ENCODE measurements at regions not wholly inside any gene's neighbourhood (a gene's known extent, or its start where the extent isn't known, plus 50 kb on each side); places are given as distances from the start of the nearest gene placed in this dataset.

- Histone ChIP-seq H3K27ac (no peak overlapping the region), H3K36me3 (no peaks in the 10 kb centered on the region), H3K4me3 (no peak overlapping the region), H3K9me3 (no peaks in the 10 kb centered on the region), H3K27me3 (no peaks in the 10 kb centered on the region), H3K4me1 (no peaks in the 10 kb centered on the region)
- DNase-seq (ENCODE audit: low spot score) = no peak
- TF ChIP-seq CTCF (IDR thresholded peaks at IDR 0.05) = no peak
Observed at GRCh38 chr13:30816736-30817135, 81.4 kb downstream of the ALOX5AP start.

- TF ChIP-seq CTCF (IDR thresholded peaks at IDR 0.05) = no peak
- Histone ChIP-seq H3K4me1 (no peaks in the 10 kb centered on the region), H3K36me3 (no peaks in the 10 kb centered on the region), H3K27me3 (no peaks in the 10 kb centered on the region), H3K27ac (no peak overlapping the region), H3K4me3 (no peak overlapping the region), H3K9me3 (no peaks in the 10 kb centered on the region)
- peak; percentile 83 for DNase-seq (ENCODE audit: low spot score)
Observed at GRCh38 chr13:30818323-30818960, 83.1 kb downstream of the ALOX5AP start.

DNA sequence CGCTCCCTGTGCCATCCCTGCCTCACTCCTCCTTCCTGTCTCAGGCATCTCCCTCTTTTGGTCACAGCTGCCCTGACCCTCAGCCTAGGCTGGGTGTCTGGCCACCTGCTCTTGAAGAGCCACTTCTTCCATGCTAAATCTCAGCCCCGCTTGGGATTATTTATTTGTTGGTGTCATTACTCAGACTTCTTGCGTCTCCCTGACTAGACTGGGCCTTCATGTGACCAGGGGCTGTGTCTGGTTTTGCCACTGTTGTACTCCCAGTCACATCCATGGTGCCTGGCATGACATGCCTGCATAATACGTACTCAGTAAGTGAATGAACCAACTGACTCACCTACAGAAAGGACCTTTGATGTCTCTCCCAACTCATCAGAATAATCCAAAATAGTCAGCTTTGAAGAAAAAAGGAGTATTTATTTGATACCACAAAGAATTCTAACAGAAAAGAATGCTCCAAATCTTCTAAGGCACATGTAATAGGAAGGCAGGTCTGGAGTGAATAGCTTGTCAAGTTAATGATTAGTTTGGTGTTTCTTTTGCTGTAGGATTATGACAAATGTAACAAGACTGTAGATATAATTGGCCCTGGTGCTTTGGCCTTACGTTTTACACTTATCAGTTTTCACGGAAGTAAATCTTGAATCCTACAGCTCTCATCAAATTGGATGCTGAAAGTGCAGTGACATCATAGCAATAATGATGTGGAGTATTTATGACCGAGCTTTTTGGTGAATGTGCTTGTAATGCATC is 84.0 kb downstream of the ALOX5AP start:
- no peaks in the 10 kb centered on the region for H3K36me3 ChIP-seq
- no peaks in the 10 kb centered on the region for H3K4me1 ChIP-seq
- no peak overlapping the region for H3K27ac ChIP-seq
- TF ChIP-seq CTCF (IDR thresholded peaks at IDR 0.05) = no peak
- H3K27me3 ChIP-seq = no peaks in the 10 kb centered on the region
- H3K9me3 ChIP-seq = no peaks in the 10 kb centered on the region
- no peak overlapping the region for H3K4me3 ChIP-seq
- DNase-seq (ENCODE audit: low spot score) = no peak

- no peak for DNase-seq (ENCODE audit: low spot score)
- Histone ChIP-seq H3K4me1 (no peaks in the 10 kb centered on the region), H3K9me3 (no peaks in the 10 kb centered on the region), H3K27ac (no peak overlapping the region), H3K4me3 (no peak overlapping the region), H3K36me3 (no peaks in the 10 kb centered on the region), H3K27me3 (no peaks in the 10 kb centered on the region)
- no peak for TF ChIP-seq CTCF (IDR thresholded peaks at IDR 0.05)
Observed at GRCh38 chr13:30821421-30821820, 84.7 kb upstream of the MEDAG start.

DNA sequence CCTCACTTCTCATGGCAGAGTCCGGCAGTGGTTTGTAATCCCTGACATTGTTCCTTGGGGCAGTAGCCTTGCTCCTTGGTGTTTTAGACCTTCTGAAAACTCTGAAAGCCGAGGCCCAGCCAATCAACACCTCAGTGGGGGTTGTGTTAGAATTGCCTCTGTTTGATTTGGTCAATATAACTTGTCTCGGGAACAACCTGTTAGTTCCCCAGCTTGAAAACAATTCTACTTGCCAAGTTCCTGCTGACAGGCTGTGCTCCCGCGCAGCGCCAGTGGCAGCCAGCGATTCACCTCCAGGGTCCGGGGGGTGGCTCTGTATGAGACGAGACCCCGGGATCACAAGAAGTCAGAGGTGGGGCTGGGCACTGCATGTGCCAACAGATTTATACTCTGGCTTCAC is 81.4 kb upstream of the MEDAG start:
- Histone ChIP-seq H3K9me3 (no peaks in the 10 kb centered on the region), H3K4me3 (no peak overlapping the region), H3K27me3 (no peaks in the 10 kb centered on the region), H3K36me3 (no peaks in the 10 kb centered on the region), H3K4me1 (no peaks in the 10 kb centered on the region), H3K27ac (no peak overlapping the region)
- DNase-seq (ENCODE audit: low spot score) = no peak
- TF ChIP-seq CTCF (IDR thresholded peaks at IDR 0.05) = no peak

Data from right atrium auricular region (tissue), 2 donors.